Neural progenitor cell (in vitro differentiated cells): ENCODE measurements at regions not wholly inside any gene's neighbourhood (a gene's known extent, or its start where the extent isn't known, plus 50 kb on each side); places are given as distances from the start of the nearest gene placed in this dataset.

ENCODE experiments used
- DNase-seq: peaks from one replicate; pipeline ENCODE4 v3.0.0-alpha.2; 2016; ENCODE audit warnings: low spot score
- H2AFZ ChIP-seq: fragments of 200-600 bp; sonication (generic); replicated peaks from 2 replicates; pipeline ENCODE4 v1.6.1; 2016; ENCODE audit warnings: antibody characterized with exemption
- H3F3A ChIP-seq: fragments of 200-600 bp; sonication (generic); 2 replicates; pipeline ENCODE4 v1.6.1; 2016; ENCODE audit warnings: antibody characterized with exemption, low read depth
- H3K27ac ChIP-seq: fragments of 200-600 bp; sonication (generic); 2 replicates; pipeline ENCODE4 v1.5.1; 2016; ENCODE audit warnings: mild to moderate bottlenecking
- H3K27me3 ChIP-seq: fragments of 200-600 bp; sonication (generic); 2 replicates; pipeline ENCODE4 v1.6.1; 2016; ENCODE audit warnings: mild to moderate bottlenecking, moderate library complexity
- H3K36me3 ChIP-seq: fragments of 200-600 bp; sonication (generic); 2 replicates; pipeline ENCODE4 v1.5.1; 2016
- H3K4me1 ChIP-seq: fragments of 200-600 bp; sonication (generic); 2 replicates; pipeline ENCODE4 v1.6.1; 2016; ENCODE audit warnings: mixed run types
- H3K4me2 ChIP-seq: fragments of 200-600 bp; sonication (generic); 2 replicates; pipeline ENCODE4 v1.6.1; 2016
- H3K4me3 ChIP-seq: fragments of 200-600 bp; sonication (generic); 2 replicates; pipeline ENCODE4 v1.5.1; 2016
- H3K79me2 ChIP-seq: fragments of 200-600 bp; sonication (generic); 2 replicates; pipeline ENCODE4 v1.6.1; 2016; ENCODE audit warnings: low read depth
- H3K9ac ChIP-seq: fragments of 200-600 bp; sonication (generic); 2 replicates; pipeline ENCODE4 v1.6.1; 2016
- H3K9me3 ChIP-seq: fragments of 200-600 bp; sonication (generic); 2 replicates; pipeline ENCODE4 v1.5.1; 2016; ENCODE audit warnings: low read depth
- H4K20me1 ChIP-seq: fragments of 200-600 bp; sonication (generic); 2 replicates; pipeline ENCODE4 v1.6.1; 2016; ENCODE audit warnings: low read depth
- H3K27ac Mint-ChIP-seq: 3 replicates; pipeline ENCODE4 v1.8.0; 2021; ENCODE audit warnings: mixed read lengths
- H3K27me3 Mint-ChIP-seq: 2 replicates; pipeline ENCODE4 v1.8.0; 2022; ENCODE audit warnings: low read depth, mild to moderate bottlenecking, inconsistent platforms, moderate library complexity, mixed read lengths; ENCODE audit not compliant: insufficient read depth
- H3K36me3 Mint-ChIP-seq: 3 replicates; pipeline ENCODE4 v1.8.0; 2021; ENCODE audit warnings: mixed read lengths
- H3K4me1 Mint-ChIP-seq: 3 replicates; pipeline ENCODE4 v1.8.0; 2021; ENCODE audit warnings: mixed read lengths
- H3K4me3 Mint-ChIP-seq: 3 replicates; pipeline ENCODE4 v1.8.0; 2021; ENCODE audit warnings: mild to moderate bottlenecking, moderate library complexity, mixed read lengths
- H3K9me3 Mint-ChIP-seq: 3 replicates; pipeline ENCODE4 v1.8.0; 2020; ENCODE audit warnings: mixed read lengths
- CTCF ChIP-seq: fragments of 200-600 bp; sonication (generic); IDR thresholded peaks from 2 replicates; pipeline ENCODE4 v1.5.1; 2017; ENCODE audit warnings: antibody characterized with exemption, mild to moderate bottlenecking
- EZH2 ChIP-seq: fragments of 200-600 bp; sonication (generic); IDR thresholded peaks from 2 replicates; pipeline ENCODE4 v1.6.1; 2017; ENCODE audit warnings: antibody characterized with exemption, mild to moderate bottlenecking, moderate library complexity
- EZH2phosphoT487 ChIP-seq: fragments of 200-600 bp; sonication (generic); IDR thresholded peaks from 2 replicates; pipeline ENCODE4 v1.6.1; 2017; ENCODE audit warnings: antibody characterized with exemption

DNA sequence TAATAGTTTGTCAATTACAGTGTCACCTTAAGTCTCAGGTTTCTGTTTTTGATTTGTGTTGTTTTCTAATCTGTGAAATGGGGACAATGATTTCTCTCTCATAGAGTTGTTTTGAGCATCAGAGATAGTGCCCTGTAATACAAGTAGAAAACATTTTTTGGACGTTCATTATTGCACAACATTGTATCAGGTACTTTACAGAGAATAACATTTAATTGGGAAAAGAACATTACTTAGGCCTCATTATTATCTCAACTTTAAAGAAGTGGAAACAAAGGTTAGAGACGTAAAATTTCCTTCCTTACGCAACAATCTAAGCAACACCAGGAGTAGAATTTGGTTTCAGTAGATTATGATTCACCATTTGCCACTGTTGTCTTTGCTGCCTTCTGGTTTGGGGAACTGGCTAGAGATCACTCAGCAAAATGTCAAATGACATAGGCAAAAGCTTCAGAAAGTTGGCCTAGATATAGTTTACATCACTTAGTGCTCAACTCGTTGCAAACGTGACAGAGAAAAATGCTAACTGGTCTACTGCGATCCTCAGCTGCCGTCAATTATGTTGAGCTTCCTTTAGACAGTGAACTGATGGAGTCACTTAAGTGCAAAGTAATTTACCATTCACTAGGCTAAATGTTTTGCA lies 1026.8 kb downstream of the CDH11 start:
- H3K9me3 Mint-ChIP-seq: no peaks in the 10 kb centered on the region
- H3K27me3 Mint-ChIP-seq: peaks cover 6% of the 10 kb centered on the region
- Histone ChIP-seq H3K4me1 (peaks cover 5% of the 10 kb centered on the region), H4K20me1 (no peaks in the 10 kb centered on the region), H3K4me2 (no peak overlapping the region), H3K9ac (no peak overlapping the region), H3K79me2 (no peaks in the 10 kb centered on the region), H3K9me3 (no peaks in the 10 kb centered on the region), H3K27me3 (no peaks in the 10 kb centered on the region), H3K4me3 (no peak overlapping the region), H3K36me3 (no peaks in the 10 kb centered on the region), H3F3A (no peaks in the 10 kb centered on the region), H3K27ac (no peak overlapping the region), H2AFZ (no peak overlapping the region)
- peaks cover 27% of the 10 kb centered on the region for H3K4me1 Mint-ChIP-seq
- H3K4me3 Mint-ChIP-seq: no peak overlapping the region
- no peak overlapping the region for H3K27ac Mint-ChIP-seq
- no peak for DNase-seq
- no peak for TF ChIP-seq EZH2
- TF ChIP-seq CTCF: no peak
- no peak for TF ChIP-seq EZH2phosphoT487
- H3K36me3 Mint-ChIP-seq: no peaks in the 10 kb centered on the region

DNA sequence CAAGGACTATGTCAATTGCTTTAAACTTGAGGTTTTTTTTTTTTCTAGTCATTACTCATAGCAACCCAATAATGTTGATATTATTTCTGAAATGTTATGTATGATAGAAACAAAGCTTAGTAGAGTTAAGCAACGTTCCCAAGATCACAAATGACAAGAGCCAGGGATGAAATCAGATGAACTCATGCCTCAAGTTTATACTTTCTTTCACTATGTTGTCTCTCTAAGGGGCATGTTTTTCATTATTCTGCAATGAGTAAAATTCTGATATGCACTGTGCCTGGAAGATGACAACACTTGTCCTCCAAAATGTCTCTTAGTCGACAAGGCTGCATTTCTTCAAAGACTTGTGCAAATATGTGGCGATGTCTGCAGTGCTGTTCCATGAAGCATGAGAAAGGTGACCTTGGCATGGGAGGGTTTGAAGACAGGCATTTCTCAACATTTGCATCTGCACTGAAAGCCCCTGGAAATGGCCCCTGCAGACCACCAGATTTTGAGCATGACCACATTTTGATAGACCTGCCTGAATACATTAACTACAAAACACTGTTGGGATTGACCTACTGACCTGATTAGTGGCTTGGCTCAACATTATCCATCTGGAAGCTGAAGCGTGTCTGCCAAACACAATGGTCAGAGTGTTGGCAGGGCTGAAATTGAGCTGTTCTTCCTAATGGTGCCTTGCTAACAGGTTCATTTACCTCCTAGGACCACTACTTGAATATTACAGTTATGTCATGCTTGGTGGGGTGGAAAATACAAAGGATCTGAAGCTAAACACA lies 1027.5 kb downstream of the CDH11 start:
- Histone ChIP-seq H3K4me1 (peaks cover 5% of the 10 kb centered on the region), H3K4me2 (no peak overlapping the region), H3K9ac (no peak overlapping the region), H3K27me3 (no peaks in the 10 kb centered on the region), H2AFZ (no peak overlapping the region), H3K9me3 (no peaks in the 10 kb centered on the region), H3K4me3 (no peak overlapping the region), H3K36me3 (no peaks in the 10 kb centered on the region), H3F3A (no peaks in the 10 kb centered on the region), H3K79me2 (no peaks in the 10 kb centered on the region), H4K20me1 (no peaks in the 10 kb centered on the region), H3K27ac (no peak overlapping the region)
- TF ChIP-seq EZH2 (no peak), EZH2phosphoT487 (no peak), CTCF (no peak)
- Mint-ChIP-seq H3K27ac (no peak overlapping the region), H3K4me1 (peaks cover 29% of the 10 kb centered on the region), H3K4me3 (no peak overlapping the region), H3K36me3 (no peaks in the 10 kb centered on the region), H3K27me3 (peaks cover 4% of the 10 kb centered on the region), H3K9me3 (no peaks in the 10 kb centered on the region)
- peak; percentile 58 for DNase-seq

DNA sequence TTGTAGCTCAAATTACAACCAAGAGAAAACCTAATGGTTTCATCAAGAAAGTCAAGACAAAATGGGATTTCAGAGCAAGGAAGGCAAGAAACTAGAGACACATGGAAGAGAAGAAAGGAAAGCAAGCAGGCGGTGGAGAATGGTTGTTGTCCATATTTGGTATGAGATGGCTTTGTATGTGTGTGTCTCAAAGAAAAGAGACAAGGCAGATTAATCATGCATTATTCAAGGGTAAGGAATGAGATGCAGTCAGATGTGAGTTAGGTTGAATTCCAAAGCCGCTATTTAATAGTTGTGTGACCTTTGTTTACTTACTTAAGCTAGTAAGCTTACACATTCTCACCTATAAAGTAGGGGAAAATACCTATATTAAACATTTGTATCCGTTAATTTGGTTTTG lies 1029.6 kb downstream of the CDH11 start:
- Histone ChIP-seq H3K27ac (no peak overlapping the region), H3K79me2 (no peaks in the 10 kb centered on the region), H4K20me1 (no peaks in the 10 kb centered on the region), H3K4me2 (no peak overlapping the region), H3K9me3 (no peaks in the 10 kb centered on the region), H3K27me3 (no peaks in the 10 kb centered on the region), H3F3A (no peaks in the 10 kb centered on the region), H3K4me3 (no peak overlapping the region), H3K4me1 (peaks cover 5% of the 10 kb centered on the region), H3K36me3 (no peaks in the 10 kb centered on the region), H3K9ac (no peak overlapping the region), H2AFZ (no peak overlapping the region)
- H3K36me3 Mint-ChIP-seq: no peaks in the 10 kb centered on the region
- peaks cover 4% of the 10 kb centered on the region for H3K27me3 Mint-ChIP-seq
- TF ChIP-seq CTCF: no peak
- TF ChIP-seq EZH2phosphoT487: no peak
- no peak for TF ChIP-seq EZH2
- no peak overlapping the region for H3K4me3 Mint-ChIP-seq
- peak overlapping the region; percentile 61 for H3K27ac Mint-ChIP-seq
- no peak for DNase-seq
- no peaks in the 10 kb centered on the region for H3K9me3 Mint-ChIP-seq
- H3K4me1 Mint-ChIP-seq: peaks cover 29% of the 10 kb centered on the region
